ENCODE measurements at regions not wholly inside any gene's neighbourhood (a gene's known extent, or its start where the extent isn't known, plus 50 kb on each side); places are given as distances from the start of the nearest gene placed in this dataset.

GRCh38 chr18:59777636-59778035 lies 80.4 kb upstream of the CCBE1 start:
- TF ChIP-seq CTCF (IDR thresholded peaks at IDR 0.05) (no peak), POLR2A (IDR thresholded peaks at IDR 0.05) (no peak), POLR2AphosphoS5 (IDR thresholded peaks at IDR 0.05) (no peak), EP300 (IDR thresholded peaks at IDR 0.05; ENCODE audit: low read depth) (no peak)
